RKO (cell line): ENCODE measurements at regions not wholly inside any gene's neighbourhood (a gene's known extent, or its start where the extent isn't known, plus 50 kb on each side); places are given as distances from the start of the nearest gene placed in this dataset.

Source experiments
- DNase-seq: peaks from one replicate; pipeline ENCODE4 v3.0.0-alpha.2; 2016; ENCODE audit warnings: low spot score

GRCh38 chr13:72448082-72448481, 279.3 kb downstream of the MZT1 start:
- no peak for DNase-seq

- no peak for DNase-seq
These were observed 282.4 kb downstream of the MZT1 start for GRCh38 chr13:72444999-72445398.

- peak; percentile 80 for DNase-seq
These were observed 290.0 kb downstream of the MZT1 start for GRCh38 chr13:72437458-72437857.

GRCh38 chr13:72435251-72435650, 292.2 kb downstream of the MZT1 start:
- no peak for DNase-seq

- DNase-seq = no peak
These were observed 295.3 kb downstream of the MZT1 start for GRCh38 chr13:72431981-72432682.

- no peak for DNase-seq
These were observed 296.5 kb downstream of the MZT1 start for GRCh38 chr13:72430923-72431322.

- DNase-seq = no peak
These were observed 299.5 kb downstream of the MZT1 start for GRCh38 chr13:72427757-72428528.

- no peak for DNase-seq
These were observed 303.4 kb downstream of the MZT1 start for GRCh38 chr13:72424059-72424458.

- DNase-seq = no peak
These were observed 311.6 kb downstream of the MZT1 start for GRCh38 chr13:72415817-72416216.

- DNase-seq = no peak
These were observed 314.9 kb downstream of the MZT1 start for GRCh38 chr13:72412481-72412880.

- DNase-seq = no peak
These were observed 322.0 kb downstream of the MZT1 start for GRCh38 chr13:72405441-72405840.

GRCh38 chr13:72403396-72404010, 323.9 kb downstream of the MZT1 start:
- DNase-seq = peak; percentile 18

- DNase-seq = no peak
These were observed 326.6 kb downstream of the MZT1 start for GRCh38 chr13:72400856-72401255.

- DNase-seq = no peak
These were observed 328.1 kb downstream of the MZT1 start for GRCh38 chr13:72399351-72399750.

GRCh38 chr13:72397265-72397664, 330.2 kb downstream of the MZT1 start:
- DNase-seq = no peak

GRCh38 chr13:72390909-72391308, 336.5 kb downstream of the MZT1 start:
- DNase-seq = peak; percentile 9

- DNase-seq = no peak
These were observed 341.2 kb downstream of the MZT1 start for GRCh38 chr13:72386138-72386684.

GRCh38 chr13:72384879-72385278, 342.6 kb downstream of the MZT1 start:
- peak; percentile 11 for DNase-seq

- DNase-seq = no peak
These were observed 343.1 kb downstream of the MZT1 start for GRCh38 chr13:72384186-72384823.

GRCh38 chr13:72383646-72384045, 343.8 kb downstream of the MZT1 start:
- no peak for DNase-seq

GRCh38 chr13:72379581-72379980, 347.8 kb downstream of the MZT1 start:
- DNase-seq = no peak

GRCh38 chr13:72368031-72368430, 359.4 kb downstream of the MZT1 start:
- no peak for DNase-seq
